Loucy (cell line): ENCODE measurements at regions not wholly inside any gene's neighbourhood (a gene's known extent, or its start where the extent isn't known, plus 50 kb on each side); places are given as distances from the start of the nearest gene placed in this dataset.

ENCODE experiments used
- H2AFZ ChIP-seq: fragments of 200-600 bp; sonication (generic); 2 replicates; pipeline ENCODE4 v1.6.0; 2016; ENCODE audit warnings: antibody characterized with exemption, mild to moderate bottlenecking, low read length, moderate library complexity
- H3F3A ChIP-seq: fragments of 200-600 bp; 2 replicates; pipeline ENCODE4 v1.6.0; 2016; ENCODE audit warnings: antibody characterized with exemption, low read depth, mild to moderate bottlenecking
- H3K27me3 ChIP-seq: fragments of 200-600 bp; sonication (generic); 2 replicates; pipeline ENCODE4 v1.6.1; 2014; ENCODE audit warnings: low read length, mild to moderate bottlenecking; ENCODE audit not compliant: insufficient read depth, poor library complexity, severe bottlenecking
- H3K36me3 ChIP-seq: fragments of 200-600 bp; sonication (generic); 2 replicates; pipeline ENCODE4 v1.6.1; 2016; ENCODE audit warnings: low read length; ENCODE audit not compliant: insufficient read depth
- H3K4me1 ChIP-seq: fragments of 200-600 bp; sonication (generic); 2 replicates; pipeline ENCODE4 v1.5.1; 2014; ENCODE audit warnings: low read length, mild to moderate bottlenecking; ENCODE audit not compliant: insufficient read depth, poor library complexity, severe bottlenecking
- H3K4me2 ChIP-seq: fragments of 200-600 bp; sonication (generic); 2 replicates; pipeline ENCODE4 v1.6.0; 2014; ENCODE audit warnings: antibody characterized with exemption, low read length, low read depth, mild to moderate bottlenecking; ENCODE audit not compliant: poor library complexity, severe bottlenecking
- H3K4me3 ChIP-seq: fragments of 200-600 bp; sonication (generic); 2 replicates; pipeline ENCODE4 v1.5.1; 2014; ENCODE audit warnings: low read length, mild to moderate bottlenecking, mixed read lengths; ENCODE audit not compliant: poor library complexity, severe bottlenecking
- H3K79me2 ChIP-seq: fragments of 200-600 bp; sonication (generic); 2 replicates; pipeline ENCODE4 v1.6.1; 2014; ENCODE audit warnings: low read length; ENCODE audit not compliant: insufficient read depth
- H3K9ac ChIP-seq: fragments of 200-600 bp; sonication (generic); 2 replicates; pipeline ENCODE4 v1.6.0; 2014; ENCODE audit warnings: mild to moderate bottlenecking, low read depth, low read length, moderate library complexity; ENCODE audit not compliant: poor library complexity, severe bottlenecking
- H3K9me2 ChIP-seq: fragments of 200-600 bp; sonication (generic); replicated peaks from 2 replicates; pipeline ENCODE4 v1.6.1; 2016; ENCODE audit warnings: low read depth, low read length, mixed read lengths
- H3K9me3 ChIP-seq: fragments of 200-600 bp; sonication (generic); 2 replicates; pipeline ENCODE4 v1.6.1; 2014; ENCODE audit warnings: mild to moderate bottlenecking, antibody characterized with exemption, low read length, low read depth; ENCODE audit not compliant: insufficient read depth
- H4K20me1 ChIP-seq: fragments of 200-600 bp; sonication (generic); 2 replicates; pipeline ENCODE4 v1.6.0; 2014; ENCODE audit warnings: antibody characterized with exemption, low read length, mild to moderate bottlenecking; ENCODE audit not compliant: insufficient read depth, poor library complexity, severe bottlenecking
- CTCF ChIP-seq: fragments of 200-600 bp; sonication (generic); conservative IDR thresholded peaks from 2 replicates; pipeline ENCODE4 v1.5.1; 2014; ENCODE audit warnings: mild to moderate bottlenecking, antibody characterized with exemption, low read length
- EZH2phosphoT487 ChIP-seq: fragments of 200-600 bp; IDR thresholded peaks from 2 replicates; pipeline ENCODE4 v1.6.1; 2018; ENCODE audit warnings: antibody characterized with exemption, mild to moderate bottlenecking, moderate library complexity, borderline replicate concordance

- H3F3A ChIP-seq, result no peaks in the 10 kb centered on the region
- no peaks in the 10 kb centered on the region for H3K4me1 ChIP-seq
- H3K9me2 ChIP-seq, result no peaks in the 10 kb centered on the region
- no peaks in the 10 kb centered on the region for H4K20me1 ChIP-seq
- H3K4me3 ChIP-seq, result no peak overlapping the region
- no peaks in the 10 kb centered on the region for H3K79me2 ChIP-seq
- no peak for TF ChIP-seq CTCF
- TF ChIP-seq EZH2phosphoT487, result no peak
- no peak overlapping the region for H2AFZ ChIP-seq
- no peak overlapping the region for H3K4me2 ChIP-seq
- no peaks in the 10 kb centered on the region for H3K9me3 ChIP-seq
- H3K9ac ChIP-seq, result no peak overlapping the region
- no peaks in the 10 kb centered on the region for H3K27me3 ChIP-seq
- H3K36me3 ChIP-seq, result no peaks in the 10 kb centered on the region
Observed at GRCh38 chr15:62520887-62521286, 355.8 kb upstream of the C2CD4B start.

- Histone ChIP-seq H3K27me3 (no peaks in the 10 kb centered on the region), H3K9ac (no peak overlapping the region), H3K4me1 (no peaks in the 10 kb centered on the region), H3K9me3 (no peaks in the 10 kb centered on the region), H3K9me2 (no peaks in the 10 kb centered on the region), H3K79me2 (no peaks in the 10 kb centered on the region), H3K4me2 (no peak overlapping the region), H3F3A (no peaks in the 10 kb centered on the region), H4K20me1 (no peaks in the 10 kb centered on the region), H3K36me3 (no peaks in the 10 kb centered on the region), H3K4me3 (no peak overlapping the region), H2AFZ (no peak overlapping the region)
- TF ChIP-seq EZH2phosphoT487 (no peak), CTCF (no peak)
Observed at GRCh38 chr15:62521396-62521795, 356.3 kb upstream of the C2CD4B start.

GRCh38 chr15:62524848-62525247 is 359.8 kb upstream of the C2CD4B start:
- no peaks in the 10 kb centered on the region for H3K27me3 ChIP-seq
- no peaks in the 10 kb centered on the region for H3K9me3 ChIP-seq
- H3K4me3 ChIP-seq, result no peak overlapping the region
- H3F3A ChIP-seq, result no peaks in the 10 kb centered on the region
- H3K79me2 ChIP-seq, result no peaks in the 10 kb centered on the region
- H3K4me2 ChIP-seq, result no peak overlapping the region
- no peak overlapping the region for H3K9ac ChIP-seq
- H3K4me1 ChIP-seq, result no peaks in the 10 kb centered on the region
- H3K36me3 ChIP-seq, result no peaks in the 10 kb centered on the region
- no peak for TF ChIP-seq CTCF
- no peak overlapping the region for H2AFZ ChIP-seq
- no peaks in the 10 kb centered on the region for H4K20me1 ChIP-seq
- H3K9me2 ChIP-seq, result no peaks in the 10 kb centered on the region
